Mesendoderm (in vitro differentiated cells): ENCODE measurements at regions not wholly inside any gene's neighbourhood (a gene's known extent, or its start where the extent isn't known, plus 50 kb on each side); places are given as distances from the start of the nearest gene placed in this dataset.

ENCODE experiments used
- DNase-seq: peaks from one replicate; pipeline ENCODE4 v3.0.0; 2013
- H2AK5ac ChIP-seq: 2 replicates; pipeline ENCODE4 v1.6.1; 2013; ENCODE audit warnings: low read length, inconsistent platforms
- H2BK120ac ChIP-seq: 2 replicates; pipeline ENCODE4 v1.6.1; 2013; ENCODE audit warnings: low read depth, mild to moderate bottlenecking, low read length, moderate library complexity, mixed read lengths
- H2BK15ac ChIP-seq: replicated peaks from 2 replicates; pipeline ENCODE4 v1.6.1; 2013; ENCODE audit warnings: low read depth, mild to moderate bottlenecking, moderate library complexity
- H2BK5ac ChIP-seq: 2 replicates; pipeline ENCODE4 v1.6.1; 2013; ENCODE audit warnings: low read length, inconsistent platforms
- H3K18ac ChIP-seq: 2 replicates; pipeline ENCODE4 v1.6.1; 2013; ENCODE audit warnings: mild to moderate bottlenecking, low read length, mixed read lengths
- H3K23ac ChIP-seq: one replicate; pipeline ENCODE4 v1.6.1; 2013; ENCODE audit warnings: low read length
- H3K27ac ChIP-seq: 2 replicates; pipeline ENCODE4 v1.5.1; 2013; ENCODE audit warnings: low read depth, mild to moderate bottlenecking, inconsistent platforms, low read length, moderate library complexity
- H3K27me3 ChIP-seq: 2 replicates; pipeline ENCODE4 v1.6.1; 2013; ENCODE audit warnings: low read length, control low read depth, mild to moderate bottlenecking, inconsistent platforms; ENCODE audit not compliant: insufficient read depth, poor library complexity
- H3K36me3 ChIP-seq: 2 replicates; pipeline ENCODE4 v1.6.1; 2013; ENCODE audit warnings: low read length, inconsistent platforms; ENCODE audit not compliant: control insufficient read depth, insufficient read depth
- H3K4ac ChIP-seq: one replicate; pipeline ENCODE4 v1.6.1; 2013; ENCODE audit warnings: low read depth, mild to moderate bottlenecking, low read length, moderate library complexity
- H3K4me1 ChIP-seq: 2 replicates; pipeline ENCODE4 v1.6.1; 2013; ENCODE audit warnings: low read depth, low read length, inconsistent platforms; ENCODE audit not compliant: control insufficient read depth
- H3K4me2 ChIP-seq: 2 replicates; pipeline ENCODE4 v1.6.1; 2013; ENCODE audit warnings: low read length
- H3K4me3 ChIP-seq: 2 replicates; pipeline ENCODE4 v1.5.1; 2013; ENCODE audit warnings: mild to moderate bottlenecking, low read length
- H3K56ac ChIP-seq: one replicate; pipeline ENCODE4 v1.6.1; 2013; ENCODE audit warnings: low read length
- H3K79me1 ChIP-seq: 2 replicates; pipeline ENCODE4 v1.6.1; 2013; ENCODE audit warnings: low read length, inconsistent platforms
- H3K79me2 ChIP-seq: 2 replicates; pipeline ENCODE4 v1.6.1; 2013; ENCODE audit warnings: mild to moderate bottlenecking, low read length; ENCODE audit not compliant: control insufficient read depth, insufficient read depth
- H3K9ac ChIP-seq: 2 replicates; pipeline ENCODE4 v1.6.1; 2013; ENCODE audit warnings: low read length, inconsistent platforms
- H4K5ac ChIP-seq: one replicate; pipeline ENCODE4 v1.6.1; 2013; ENCODE audit warnings: low read length
- H4K8ac ChIP-seq: one replicate; pipeline ENCODE4 v1.6.1; 2013; ENCODE audit warnings: low read depth, mild to moderate bottlenecking, control low read depth, low read length, moderate library complexity
- WGBS: extraction: QIAGEN DNeasy Blood & Tissue Kit; methylation state at CpG from one replicate; pipeline ENCODE4 v1.1.7; 2013; ENCODE audit warnings: low lambda C conversion rate, missing lambda C conversion rate; ENCODE audit not compliant: insufficient coverage; ENCODE audit errors: extremely low coverage; 5-methylcytosine and 5-hydroxymethylcytosine counted together

DNA sequence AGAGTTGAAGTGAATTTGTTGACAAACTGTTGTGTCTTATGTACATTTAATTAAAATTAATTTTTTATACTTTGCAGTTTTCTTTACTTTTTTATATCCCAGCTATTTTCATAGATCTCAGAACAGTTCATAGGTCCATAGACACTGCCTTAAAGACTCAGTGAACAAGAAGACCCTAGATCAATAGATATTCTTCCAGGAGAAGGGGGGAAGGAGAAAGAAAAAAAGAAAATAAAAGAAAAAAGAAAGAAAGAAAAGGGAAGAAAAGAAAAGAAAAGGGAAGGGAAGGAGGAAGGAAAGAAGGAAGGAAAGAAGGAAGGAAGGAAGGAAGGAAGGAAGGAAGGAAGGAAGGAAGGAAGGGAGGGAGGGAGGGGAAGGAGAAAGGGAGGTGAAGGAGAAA, 130.8 kb downstream of the MAFB start:
- H3K23ac ChIP-seq, result no peak overlapping the region
- no peaks in the 10 kb centered on the region for H3K27me3 ChIP-seq
- H3K56ac ChIP-seq, result no peak overlapping the region
- no peak overlapping the region for H4K5ac ChIP-seq
- H2AK5ac ChIP-seq, result no peak overlapping the region
- no peak overlapping the region for H3K18ac ChIP-seq
- H3K9ac ChIP-seq, result no peak overlapping the region
- no peak overlapping the region for H2BK5ac ChIP-seq
- H3K27ac ChIP-seq, result no peak overlapping the region
- no peak overlapping the region for H3K4ac ChIP-seq
- H3K4me2 ChIP-seq, result no peak overlapping the region
- no peaks in the 10 kb centered on the region for H3K4me1 ChIP-seq
- no peak overlapping the region for H3K4me3 ChIP-seq
- DNase-seq, result no peak
- no peaks in the 10 kb centered on the region for H3K79me2 ChIP-seq
- H4K8ac ChIP-seq, result no peak overlapping the region
- no peaks in the 10 kb centered on the region for H3K79me1 ChIP-seq
- H3K36me3 ChIP-seq, result no peaks in the 10 kb centered on the region
- H2BK15ac ChIP-seq, result no peak overlapping the region
- H2BK120ac ChIP-seq, result no peak overlapping the region

DNA sequence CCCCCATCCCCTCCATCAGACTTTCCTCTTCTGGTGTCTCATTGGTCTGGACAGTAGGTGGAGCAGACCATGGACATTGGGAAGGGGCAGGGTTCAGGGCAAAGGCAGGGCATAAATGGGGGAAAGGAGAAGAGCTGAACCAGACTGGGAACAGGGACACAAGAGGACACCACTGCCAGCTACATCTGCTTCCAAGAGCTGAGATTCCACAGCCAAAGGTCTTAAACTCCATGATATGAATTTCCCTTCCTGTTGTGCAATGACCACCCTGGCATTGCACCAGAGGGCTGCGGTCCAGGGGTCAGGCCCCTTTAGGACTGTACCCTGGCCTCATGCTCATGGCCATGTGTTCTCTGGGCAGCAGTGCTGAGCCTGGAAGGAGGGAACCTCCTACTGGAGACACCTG, 137.9 kb downstream of the MAFB start:
- no peaks in the 10 kb centered on the region for H3K4me1 ChIP-seq
- H3K4me2 ChIP-seq, result no peak overlapping the region
- H3K79me1 ChIP-seq, result no peaks in the 10 kb centered on the region
- no peak overlapping the region for H3K27ac ChIP-seq
- H2BK120ac ChIP-seq, result no peak overlapping the region
- H2BK15ac ChIP-seq, result no peak overlapping the region
- no peak for DNase-seq
- no peak overlapping the region for H3K4ac ChIP-seq
- no peaks in the 10 kb centered on the region for H3K27me3 ChIP-seq
- H3K79me2 ChIP-seq, result no peaks in the 10 kb centered on the region
- no peak overlapping the region for H4K8ac ChIP-seq
- H2AK5ac ChIP-seq, result no peak overlapping the region
- H3K36me3 ChIP-seq, result no peaks in the 10 kb centered on the region
- H3K9ac ChIP-seq, result no peak overlapping the region
- no peak overlapping the region for H3K23ac ChIP-seq
- H2BK5ac ChIP-seq, result no peak overlapping the region
- WGBS, result no CpG with 5 or more reads among the region's 1 CpG
- H3K4me3 ChIP-seq, result no peak overlapping the region
- H4K5ac ChIP-seq, result no peak overlapping the region
- no peak overlapping the region for H3K18ac ChIP-seq
- no peak overlapping the region for H3K56ac ChIP-seq

DNA sequence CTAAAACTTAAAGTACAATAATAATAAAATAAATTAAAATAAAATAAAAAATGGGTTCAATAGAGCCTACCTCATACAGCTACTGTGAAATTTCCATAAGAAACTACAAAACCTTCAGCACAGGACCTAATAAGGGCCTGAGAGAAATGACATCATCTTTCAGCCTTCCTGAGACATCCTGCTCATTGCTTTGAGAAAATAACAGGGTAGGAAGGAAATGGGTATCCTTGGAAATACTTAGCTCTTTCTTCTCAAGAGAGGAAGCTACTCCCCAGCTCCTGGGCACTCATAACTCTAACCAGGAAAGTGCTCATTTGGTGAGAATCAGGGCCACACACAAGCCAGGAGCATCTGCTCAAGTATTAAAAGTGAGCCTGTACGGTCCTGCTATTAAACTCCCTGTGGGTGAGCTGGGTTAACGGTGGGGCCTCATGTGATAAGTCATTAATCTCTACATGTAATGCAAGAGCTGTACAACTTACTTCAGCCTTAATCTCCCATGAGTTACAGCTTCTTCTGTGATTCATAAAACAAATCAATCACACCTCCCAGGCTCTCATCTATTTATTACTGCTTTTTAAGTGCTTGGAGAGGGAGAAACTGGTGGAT, 141.4 kb downstream of the MAFB start:
- Histone ChIP-seq H3K23ac (no peak overlapping the region), H3K4me1 (no peaks in the 10 kb centered on the region), H3K56ac (no peak overlapping the region), H3K79me1 (no peaks in the 10 kb centered on the region), H3K4me3 (no peak overlapping the region), H2AK5ac (no peak overlapping the region), H3K4me2 (no peak overlapping the region), H3K36me3 (no peaks in the 10 kb centered on the region), H3K18ac (no peak overlapping the region), H2BK120ac (no peak overlapping the region), H2BK5ac (no peak overlapping the region), H4K5ac (no peak overlapping the region), H2BK15ac (no peak overlapping the region), H3K79me2 (no peaks in the 10 kb centered on the region), H3K4ac (no peak overlapping the region), H3K27ac (no peak overlapping the region), H3K9ac (no peak overlapping the region), H3K27me3 (no peaks in the 10 kb centered on the region), H4K8ac (no peak overlapping the region)
- DNase-seq, result peak; percentile 47
- WGBS, result no CpG with 5 or more reads among the region's 2 CpGs

- Histone ChIP-seq H3K23ac (no peak overlapping the region), H3K18ac (no peak overlapping the region), H3K4me2 (no peak overlapping the region), H2BK15ac (no peak overlapping the region), H3K4ac (no peak overlapping the region), H4K8ac (no peak overlapping the region), H3K27ac (no peak overlapping the region), H3K79me2 (no peaks in the 10 kb centered on the region), H3K9ac (no peak overlapping the region), H3K4me1 (no peaks in the 10 kb centered on the region), H2AK5ac (no peak overlapping the region), H4K5ac (no peak overlapping the region), H2BK120ac (no peak overlapping the region), H3K56ac (no peak overlapping the region), H3K4me3 (no peak overlapping the region), H3K36me3 (no peaks in the 10 kb centered on the region), H3K27me3 (no peaks in the 10 kb centered on the region), H2BK5ac (no peak overlapping the region), H3K79me1 (no peaks in the 10 kb centered on the region)
- no peak for DNase-seq
- WGBS, result no CpG with 5 or more reads among the region's 2 CpGs
Observed at GRCh38 chr20:40545478-40545877, 143.6 kb downstream of the MAFB start.

- Histone ChIP-seq H3K4me3 (no peak overlapping the region), H3K18ac (no peak overlapping the region), H3K56ac (no peak overlapping the region), H3K23ac (no peak overlapping the region), H2BK15ac (no peak overlapping the region), H3K9ac (no peak overlapping the region), H2BK120ac (no peak overlapping the region), H3K4ac (no peak overlapping the region), H3K4me2 (no peak overlapping the region), H3K27ac (no peak overlapping the region), H3K79me1 (no peaks in the 10 kb centered on the region), H2AK5ac (no peak overlapping the region), H3K36me3 (no peaks in the 10 kb centered on the region), H2BK5ac (no peak overlapping the region), H3K79me2 (no peaks in the 10 kb centered on the region), H3K4me1 (peaks cover 2% of the 10 kb centered on the region), H3K27me3 (no peaks in the 10 kb centered on the region), H4K8ac (no peak overlapping the region), H4K5ac (no peak overlapping the region)
- no CpG with 5 or more reads among the region's 2 CpGs for WGBS
- DNase-seq, result no peak
Observed at GRCh38 chr20:40542065-40542464, 147.0 kb downstream of the MAFB start.

- Histone ChIP-seq H3K79me1 (no peaks in the 10 kb centered on the region), H3K18ac (no peak overlapping the region), H3K4me1 (peaks cover 2% of the 10 kb centered on the region), H2BK120ac (no peak overlapping the region), H4K5ac (no peak overlapping the region), H3K27ac (no peak overlapping the region), H3K9ac (no peak overlapping the region), H3K36me3 (no peaks in the 10 kb centered on the region), H3K4ac (no peak overlapping the region), H3K23ac (no peak overlapping the region), H3K4me3 (no peak overlapping the region), H4K8ac (no peak overlapping the region), H3K4me2 (no peak overlapping the region), H3K79me2 (no peaks in the 10 kb centered on the region), H3K27me3 (no peaks in the 10 kb centered on the region), H2BK5ac (no peak overlapping the region), H2BK15ac (no peak overlapping the region), H2AK5ac (no peak overlapping the region), H3K56ac (no peak overlapping the region)
- no peak for DNase-seq
- WGBS, result no CpG with 5 or more reads among the region's 2 CpGs
Observed at GRCh38 chr20:40540166-40540565, 148.9 kb downstream of the MAFB start.
